NK-92 treated with Interleukin-12 subunit alpha and Interleukin-12 subunit beta, amount 100 ng/mL, for 24 hours (cell line): ENCODE measurements at regions not wholly inside any gene's neighbourhood (a gene's known extent, or its start where the extent isn't known, plus 50 kb on each side); places are given as distances from the start of the nearest gene placed in this dataset.

Source experiments
- DNase-seq: peaks from one replicate; lab custom pipeline; 2025; lab: John Stamatoyannopoulos, UW

- no peak for DNase-seq
Measured at GRCh38 chr1:87437663-87438295, 109.1 kb downstream of the LMO4 start.

DNA sequence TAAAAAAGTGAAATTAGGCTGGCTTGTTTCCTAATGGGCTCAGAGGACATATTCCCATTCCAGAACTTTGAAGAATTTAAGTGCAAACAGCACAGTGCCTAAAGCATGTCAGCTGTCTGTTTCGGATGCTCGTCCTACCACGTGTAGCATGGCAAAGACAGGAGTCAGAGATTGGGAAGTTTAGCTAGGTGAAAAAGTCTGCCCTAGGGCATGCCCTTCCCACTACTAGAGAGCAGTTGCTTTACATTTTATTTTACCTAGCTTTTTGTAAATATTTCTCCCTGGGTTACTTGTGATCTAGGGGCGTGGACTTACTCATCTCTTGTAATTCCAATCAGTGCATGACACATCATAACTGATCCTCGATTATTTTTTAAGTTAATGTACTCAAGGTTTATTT lies 111.1 kb downstream of the LMO4 start:
- no peak for DNase-seq

DNA sequence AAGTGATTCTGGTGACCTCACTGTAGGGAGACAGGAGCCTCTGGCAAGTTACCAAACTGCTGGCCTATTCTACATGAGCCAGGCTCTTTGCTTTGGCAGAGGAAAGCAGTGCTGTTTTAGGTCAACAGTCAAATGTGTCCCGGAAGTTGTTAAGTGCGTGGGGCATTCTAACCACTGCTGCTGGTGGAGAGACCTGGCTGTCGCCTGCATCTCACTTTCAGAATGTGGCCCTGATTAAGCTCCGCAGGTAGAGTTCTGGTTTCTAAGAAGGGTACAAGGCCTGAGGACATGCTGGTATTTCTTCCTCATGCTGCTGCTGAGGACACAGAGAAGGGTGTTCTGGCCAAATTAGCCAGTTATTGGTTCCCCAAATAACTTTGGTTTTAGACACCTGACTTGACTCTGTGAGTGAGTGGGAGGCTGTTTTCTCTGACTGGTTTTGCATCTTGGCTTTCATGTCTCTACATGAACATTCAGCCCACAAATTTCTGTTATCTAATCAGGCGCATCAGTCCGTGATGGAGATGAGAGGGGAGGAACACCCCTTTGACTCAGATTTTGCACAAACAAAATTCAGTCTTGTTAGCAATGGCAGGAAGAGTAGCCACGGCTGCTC lies 120.8 kb downstream of the LMO4 start:
- DNase-seq = no peak

DNA sequence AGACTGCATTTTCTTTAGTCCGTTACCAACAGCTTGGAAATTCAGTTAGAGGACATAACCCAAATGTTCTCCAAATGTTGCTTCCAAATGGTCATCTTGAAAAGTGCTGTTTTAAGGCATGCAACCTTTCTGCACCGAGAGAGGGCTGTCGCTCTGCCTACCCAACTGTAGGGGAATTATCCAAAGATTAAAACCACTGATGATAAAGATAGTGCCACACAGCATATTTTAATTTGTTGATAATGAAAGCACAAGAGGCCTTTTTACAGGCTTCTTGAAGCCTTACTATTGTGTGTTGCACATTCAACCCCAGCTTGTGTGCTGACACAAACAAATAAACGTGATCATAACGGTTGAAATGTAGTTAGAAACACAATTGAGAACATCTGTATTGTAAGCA lies 121.5 kb downstream of the LMO4 start:
- DNase-seq = no peak

GRCh38 chr1:87450615-87451209 lies 122.0 kb downstream of the LMO4 start:
- no peak for DNase-seq

DNA sequence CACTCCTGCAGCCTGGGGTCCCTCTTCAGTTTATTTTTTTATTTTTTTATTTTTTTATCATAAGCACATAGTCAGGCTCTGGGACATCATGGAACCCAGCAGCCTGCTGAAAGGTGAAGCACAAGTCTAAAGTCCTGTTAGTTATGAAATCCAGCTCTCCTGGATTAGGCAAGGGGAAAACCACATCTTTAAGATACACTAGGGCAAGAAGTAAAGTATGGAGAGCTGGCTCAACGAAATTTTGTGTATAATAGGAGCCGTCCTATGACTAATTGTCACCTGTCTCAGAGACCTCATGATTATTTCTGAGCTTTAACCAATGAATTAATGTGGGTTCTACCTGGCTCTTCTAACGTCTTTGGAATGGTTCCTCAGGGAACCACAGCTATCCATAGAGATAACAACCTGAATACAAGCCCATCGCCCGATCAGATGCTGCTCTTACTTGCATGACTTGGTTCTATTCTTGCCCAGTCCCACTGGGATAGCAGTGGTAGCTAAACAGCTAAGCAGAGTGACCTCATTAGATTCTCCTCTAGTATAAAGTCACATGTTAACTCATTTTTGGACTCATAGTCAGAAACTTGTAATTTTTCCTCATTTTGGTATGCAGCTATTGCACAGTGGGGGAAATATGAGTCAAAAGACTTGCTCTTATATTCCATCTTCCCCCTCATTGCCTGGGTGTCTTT lies 122.7 kb downstream of the LMO4 start:
- no peak for DNase-seq

GRCh38 chr1:87452648-87453047 lies 124.0 kb downstream of the LMO4 start:
- DNase-seq = no peak

DNA sequence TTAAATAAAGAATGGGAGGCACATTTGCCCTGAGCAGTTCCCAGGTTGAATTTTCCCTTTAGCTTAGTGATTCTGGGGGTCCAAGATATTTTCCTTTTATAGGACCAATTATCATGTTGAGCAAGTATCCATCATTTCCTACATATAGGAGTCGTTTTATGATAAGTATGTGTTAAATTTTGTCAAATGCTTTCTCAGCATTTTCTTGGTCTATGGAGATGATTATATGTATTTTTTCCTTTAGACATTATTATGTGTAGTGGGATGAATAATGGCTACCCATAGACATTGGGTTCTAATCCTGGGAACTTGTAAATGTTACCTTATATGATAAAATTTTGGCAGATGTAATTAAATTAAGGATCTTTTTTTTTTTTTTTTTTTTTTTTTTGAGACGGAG lies 128.7 kb downstream of the LMO4 start:
- no peak for DNase-seq

- no peak for DNase-seq
Measured at GRCh38 chr1:87462894-87463293, 134.2 kb downstream of the LMO4 start.

DNA sequence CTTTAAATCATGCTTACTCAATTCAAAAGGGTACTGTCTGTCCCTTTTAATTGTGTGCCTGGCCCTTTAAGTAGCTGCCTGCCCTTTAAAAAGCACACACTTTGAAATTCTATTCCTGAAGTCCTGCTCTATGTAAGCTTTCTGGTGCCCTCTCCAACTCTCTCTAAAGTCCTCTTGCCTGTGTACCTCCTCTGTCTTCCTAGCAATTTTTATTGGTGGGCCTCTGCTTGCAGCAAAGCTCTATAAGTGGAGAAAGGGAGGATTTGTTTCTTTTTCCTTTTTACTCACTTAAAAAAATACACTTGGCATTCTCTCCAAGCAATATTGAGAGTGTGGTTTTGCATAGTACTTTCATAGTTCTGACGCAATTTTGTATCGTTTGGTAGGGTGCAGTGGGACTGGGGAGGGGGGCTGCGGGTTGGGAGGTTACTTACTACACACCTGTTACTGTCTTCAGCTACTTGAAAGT lies 135.4 kb downstream of the LMO4 start:
- no peak for DNase-seq

- no peak for DNase-seq
Measured at GRCh38 chr1:87466621-87467020, 137.9 kb downstream of the LMO4 start.

GRCh38 chr1:87472716-87473115 lies 144.0 kb downstream of the LMO4 start:
- no peak for DNase-seq

- no peak for DNase-seq
Measured at GRCh38 chr1:87473203-87473661, 144.6 kb downstream of the LMO4 start.

DNA sequence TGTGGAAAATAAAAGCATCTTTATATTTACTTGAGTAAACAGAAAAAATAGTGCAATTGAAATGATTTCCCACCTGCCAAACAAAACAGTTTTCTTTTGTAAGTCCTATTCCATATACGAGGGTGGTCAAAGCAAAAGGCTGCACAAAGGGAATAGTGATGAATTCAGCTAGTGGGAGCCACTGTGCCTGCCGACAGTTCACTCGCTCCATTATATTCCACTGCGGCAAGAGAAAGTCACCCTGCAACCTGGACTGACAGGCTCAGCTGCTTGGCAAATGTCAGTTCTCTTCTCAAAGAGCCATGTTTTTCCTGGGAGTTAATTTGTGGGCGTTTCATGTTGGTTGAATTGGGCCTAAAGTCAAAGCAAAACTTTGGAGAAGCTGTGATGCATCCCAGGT lies 145.4 kb downstream of the LMO4 start:
- DNase-seq = no peak

DNA sequence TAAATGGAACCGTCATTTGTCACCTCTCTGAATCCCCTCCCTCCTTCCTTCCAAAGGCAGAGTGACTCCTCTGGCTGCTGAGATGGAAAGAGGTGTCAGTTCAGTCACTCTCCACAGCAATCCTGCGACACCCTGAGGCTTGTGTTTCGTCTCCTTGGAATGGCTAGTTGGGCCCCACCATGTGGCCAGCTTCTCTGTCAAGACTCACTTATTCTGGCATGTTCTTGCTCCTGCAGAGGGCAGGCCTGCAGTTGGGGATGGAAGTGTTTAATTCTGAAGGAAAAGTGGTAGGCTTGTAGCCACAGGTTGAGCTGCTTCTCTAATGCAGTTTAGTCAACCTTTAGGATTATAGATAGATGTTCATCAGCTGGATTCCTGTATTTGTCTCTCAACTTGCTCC lies 149.6 kb downstream of the LMO4 start:
- DNase-seq = no peak

- DNase-seq = no peak
Measured at GRCh38 chr1:87495147-87495546, 166.5 kb downstream of the LMO4 start.

DNA sequence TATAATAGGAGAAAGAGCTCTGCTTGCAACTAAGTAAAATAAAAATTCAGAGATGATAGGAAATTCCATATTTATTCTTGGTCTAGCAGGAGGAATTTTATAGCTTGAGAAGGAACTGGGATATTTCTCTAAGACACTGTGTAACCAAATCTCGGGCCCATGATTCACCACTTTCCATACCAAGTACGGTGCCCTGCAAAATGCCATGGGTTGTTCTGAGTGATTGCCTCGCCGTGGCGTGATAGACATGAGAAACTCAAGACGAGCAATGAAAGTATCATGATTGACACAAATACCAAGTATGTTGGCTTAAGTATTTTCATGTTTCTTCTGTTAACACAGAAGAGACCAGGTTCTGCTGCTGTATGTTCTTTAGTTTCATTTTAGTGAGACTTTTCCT lies 167.2 kb downstream of the LMO4 start:
- DNase-seq = no peak

GRCh38 chr1:87497380-87498203 lies 168.9 kb downstream of the LMO4 start:
- DNase-seq = no peak

- DNase-seq = no peak
Measured at GRCh38 chr1:87501738-87502137, 173.1 kb downstream of the LMO4 start.

- no peak for DNase-seq
Measured at GRCh38 chr1:87505391-87505983, 176.8 kb downstream of the LMO4 start.

GRCh38 chr1:87506147-87506546 lies 177.5 kb downstream of the LMO4 start:
- no peak for DNase-seq
